Adrenal gland (tissue), 9 donors: ENCODE measurements at regions not wholly inside any gene's neighbourhood (a gene's known extent, or its start where the extent isn't known, plus 50 kb on each side); places are given as distances from the start of the nearest gene placed in this dataset.
"Not testable (repeated sequence)": the region's sequence is repeated elsewhere in the genome, so short reads cannot be mapped to it uniquely, and the experiment has no call there.

Experiments
- DNase-seq, 7 donors: peaks; one replicate each; pipeline ENCODE4 v3.0.0-alpha.2; 2019 to 2020
- H3K27ac ChIP-seq, 5 donors: fragments of 200-600 bp; sonication (generic) in 4 of 5; 1 replicate in 3 of 5; 2 replicates in 2 of 5; pipeline versions ENCODE4 v1.5.1 to v1.8.0; 2016 to 2020; ENCODE audit warnings: mild to moderate bottlenecking in 1 of 5
- H3K27me3 ChIP-seq: fragments of 200-600 bp; 2 replicates; pipeline ENCODE4 v1.8.0; 2021
- H3K36me3 ChIP-seq, 2 donors: fragments of 200-600 bp; replicated peaks in 1 of 2; 1 replicate in 1 of 2; 2 replicates in 1 of 2; pipeline versions ENCODE4 v1.5.1 to v1.8.0; 2018 to 2022
- H3K4me1 ChIP-seq, 2 donors: fragments of 200-600 bp; replicated peaks in 1 of 2; 1 replicate in 1 of 2; 2 replicates in 1 of 2; pipeline versions ENCODE4 v1.5.1 to v1.8.0; 2018 to 2021
- H3K4me3 ChIP-seq, 4 donors: fragments of 200-600 bp; sonication (generic) in 3 of 4; one replicate each; pipeline ENCODE4 v1.5.1; 2016 to 2018
- H3K9me3 ChIP-seq, 3 donors: fragments of 200-600 bp; sonication (generic) in 1 of 3; replicated peaks in 1 of 3; 1 replicate in 2 of 3; 2 replicates in 1 of 3; pipeline versions ENCODE4 v1.5.1 to v1.8.0; 2016 to 2021
- CTCF ChIP-seq, 6 experiments: fragments of 450-650 bp in 4 of 6; fragments of 200-600 bp in 2 of 6; sonication (generic) in 1 of 6; IDR thresholded peaks; 1 replicate in 5 of 6; 2 replicates in 1 of 6; pipeline versions ENCODE4 v1.5.1 to v1.8.0; 2016 to 2021; ENCODE audit warnings: antibody characterized with exemption in 6 of 6, mild to moderate bottlenecking in 2 of 6, moderate library complexity in 1 of 6
- POLR2A ChIP-seq, 2 donors: fragments of 450-650 bp; IDR thresholded peaks; one replicate each; pipeline ENCODE4 v1.6.1; 2017; ENCODE audit warnings: antibody characterized with exemption in 2 of 2, mild to moderate bottlenecking in 2 of 2, moderate library complexity in 1 of 2
- WGBS, 4 donors: extraction: QIAGEN DNeasy Blood & Tissue Kit in 2 of 4; methylation state at CpG; one replicate each; pipeline versions ENCODE4 v1.1.5 to v1.1.7; 2013 to 2017; 5-methylcytosine and 5-hydroxymethylcytosine counted together
- intact Hi-C, 2 donors: fragments of 100-400 bp; cut with DNase I; formaldehyde crosslinking; loops; one replicate each; pipeline versions ENCODE4 v1.14.1 to v1.15.0; 2022 to 2023
- donor health status: healthy with polysubstance abuse.
- donor health status: Bipolar disorder and iron deficiency.
- donor health status: DM: yes; HTN: yes; CAD: no.
- donor health status: DM: no; HTN: no; CAD: no.
- donor health status: DM: no; HTN: no; CAD: no.

- WGBS, 4 donors: 68 to 84% (median 76%) methylated on average over 9 of the region's 9 CpGs
These were observed 1001.0 kb downstream of the VRK1 start for GRCh38 chr14:97798176-97798575.

GRCh38 chr14:97802430-97803373, 1005.5 kb downstream of the VRK1 start:
- DNase-seq: no peak
- Histone ChIP-seq H3K27ac (no peak overlapping the region), H3K4me3 (no peak overlapping the region), H3K36me3 (no peaks in the 10 kb centered on the region), H3K27me3 (no peaks in the 10 kb centered on the region), H3K4me1 (no peaks in the 10 kb centered on the region), H3K9me3 (no peaks in the 10 kb centered on the region)
- intact Hi-C loops: no loop called here
- no peak for TF ChIP-seq POLR2A (IDR thresholded peaks at IDR 0.05)
- no peak for TF ChIP-seq CTCF (IDR thresholded peaks at IDR 0.05)
- 81 to 87% (median 86%) methylated on average over 8 of the region's 8 CpGs for WGBS, 4 donors

More at GRCh38 chr14:97798176-97798575, 1001.0 kb downstream of the VRK1 start:
- Histone ChIP-seq H3K27me3 (peaks cover 2% of the 10 kb centered on the region), H3K4me1 (no peaks in the 10 kb centered on the region), H3K9me3 (no peaks in the 10 kb centered on the region), H3K27ac (no peak overlapping the region), H3K4me3 (no peak overlapping the region), H3K36me3 (no peaks in the 10 kb centered on the region)
- no peak for DNase-seq
- TF ChIP-seq CTCF (IDR thresholded peaks at IDR 0.05): no peak
- TF ChIP-seq POLR2A (IDR thresholded peaks at IDR 0.05): no peak
- intact Hi-C loops: no loop called here

- no peak for TF ChIP-seq CTCF (IDR thresholded peaks at IDR 0.05)
- no peak for TF ChIP-seq POLR2A (IDR thresholded peaks at IDR 0.05)
- no peaks in the 10 kb centered on the region for H3K4me1 ChIP-seq
- no peak overlapping the region for H3K4me3 ChIP-seq
- no peak for DNase-seq
- no peaks in the 10 kb centered on the region for H3K9me3 ChIP-seq
- WGBS, 4 donors: 81 to 83% (median 83%) methylated on average over 2 of the region's 2 CpGs
- H3K27me3 ChIP-seq: no peaks in the 10 kb centered on the region
- no peak overlapping the region for H3K27ac ChIP-seq
- H3K36me3 ChIP-seq: no peaks in the 10 kb centered on the region
- intact Hi-C loops: no loop called here
These were observed 1006.9 kb downstream of the VRK1 start for GRCh38 chr14:97804056-97804455.

- TF ChIP-seq CTCF (IDR thresholded peaks at IDR 0.05) (no peak), POLR2A (IDR thresholded peaks at IDR 0.05) (no peak)
- H3K27ac ChIP-seq: no peak overlapping the region
- H3K36me3 ChIP-seq: no peaks in the 10 kb centered on the region
- no peaks in the 10 kb centered on the region for H3K4me1 ChIP-seq
- no peak for DNase-seq
- no peak overlapping the region for H3K4me3 ChIP-seq
- 82 to 90% (median 86%) methylated on average over 9 of the region's 9 CpGs for WGBS, 4 donors
- no peaks in the 10 kb centered on the region for H3K27me3 ChIP-seq
- intact Hi-C loops: no loop called here
- H3K9me3 ChIP-seq: no peaks in the 10 kb centered on the region
These were observed 1009.7 kb downstream of the VRK1 start for GRCh38 chr14:97806891-97807290.

- H3K36me3 ChIP-seq, DNase-seq, H3K9me3 ChIP-seq, H3K4me1 ChIP-seq, H3K27me3 ChIP-seq, H3K4me3 ChIP-seq, intact Hi-C loops, H3K27ac ChIP-seq: not testable (repeated sequence)
- 90 to 93% (median 91%) methylated on average over 4 of the region's 4 CpGs for WGBS, 4 donors
These were observed 1011.4 kb downstream of the VRK1 start for GRCh38 chr14:97808541-97808940.
